Nephron progenitor cell (in vitro differentiated cells): ENCODE measurements at regions not wholly inside any gene's neighbourhood (a gene's known extent, or its start where the extent isn't known, plus 50 kb on each side); places are given as distances from the start of the nearest gene placed in this dataset.

Source experiments
- DNase-seq: peaks from one replicate; pipeline ENCODE4 v3.0.0; 2021
- H3K27ac Mint-ChIP-seq: 2 replicates; pipeline ENCODE4 v1.8.0; 2021; ENCODE audit warnings: mild to moderate bottlenecking, moderate library complexity, mixed read lengths
- H3K27me3 Mint-ChIP-seq: 2 replicates; pipeline ENCODE4 v1.8.0; 2021; ENCODE audit warnings: mild to moderate bottlenecking, low read depth, mixed read lengths; ENCODE audit not compliant: poor library complexity
- H3K36me3 Mint-ChIP-seq: 2 replicates; pipeline ENCODE4 v1.8.0; 2021; ENCODE audit warnings: low read depth, mixed read lengths
- H3K4me1 Mint-ChIP-seq: 2 replicates; pipeline ENCODE4 v1.8.0; 2021; ENCODE audit warnings: mixed read lengths
- H3K4me3 Mint-ChIP-seq: 2 replicates; pipeline ENCODE4 v1.8.0; 2021; ENCODE audit warnings: mild to moderate bottlenecking, moderate library complexity, mixed read lengths
- H3K9me3 Mint-ChIP-seq: 2 replicates; pipeline ENCODE4 v1.8.0; 2021; ENCODE audit warnings: mild to moderate bottlenecking, moderate library complexity, mixed read lengths
- CTCF ChIP-seq: fragments of 200-600 bp; sonication (generic); IDR thresholded peaks from 2 replicates; pipeline ENCODE4 v1.5.0; 2021; ENCODE audit warnings: antibody characterized with exemption

- Mint-ChIP-seq H3K27me3 (peaks cover 42% of the 10 kb centered on the region), H3K4me1 (peaks cover 33% of the 10 kb centered on the region), H3K36me3 (no peaks in the 10 kb centered on the region), H3K27ac (no peak overlapping the region), H3K9me3 (no peaks in the 10 kb centered on the region), H3K4me3 (no peak overlapping the region)
- TF ChIP-seq CTCF, result no peak
- DNase-seq, result no peak
These were observed 248.7 kb downstream of the MN1 start for GRCh38 chr22:27552863-27553262.

GRCh38 chr22:27554106-27554811 lies 247.3 kb downstream of the MN1 start:
- Mint-ChIP-seq H3K4me3 (no peak overlapping the region), H3K4me1 (peaks cover 29% of the 10 kb centered on the region), H3K9me3 (no peaks in the 10 kb centered on the region), H3K36me3 (no peaks in the 10 kb centered on the region), H3K27ac (no peak overlapping the region), H3K27me3 (peaks cover 50% of the 10 kb centered on the region)
- no peak for TF ChIP-seq CTCF
- no peak for DNase-seq

DNA sequence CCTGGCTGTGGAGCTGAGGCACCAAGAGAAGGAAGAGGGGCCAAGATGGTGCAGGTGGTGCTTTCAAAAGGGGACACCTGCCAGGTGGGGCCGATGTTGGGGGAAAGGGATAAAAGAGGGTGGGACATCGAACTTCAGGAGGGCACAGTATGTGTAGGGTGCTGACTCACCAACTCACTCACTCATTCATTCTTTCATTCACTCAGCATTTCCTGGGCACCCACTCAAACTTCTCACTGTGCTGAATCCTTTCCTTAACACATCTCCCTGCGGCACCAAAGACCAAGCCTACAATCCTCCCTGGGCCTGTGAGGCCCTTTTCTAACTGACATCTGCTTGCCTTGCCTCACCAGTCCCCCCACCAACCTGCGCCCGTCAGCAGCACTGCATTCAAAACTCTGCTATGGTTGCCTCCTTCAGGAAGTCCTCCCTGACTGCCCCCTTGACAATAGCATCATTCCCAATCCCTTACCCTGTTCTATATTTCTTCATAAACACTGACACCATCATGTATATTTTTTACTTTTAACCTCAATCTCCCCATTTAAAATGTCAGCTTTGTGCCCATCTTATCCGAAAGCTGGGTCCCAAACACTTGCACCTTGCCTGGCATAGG lies 246.6 kb downstream of the MN1 start:
- Mint-ChIP-seq H3K27ac (no peak overlapping the region), H3K9me3 (no peaks in the 10 kb centered on the region), H3K4me1 (peaks cover 26% of the 10 kb centered on the region), H3K27me3 (peaks cover 48% of the 10 kb centered on the region), H3K4me3 (no peak overlapping the region), H3K36me3 (no peaks in the 10 kb centered on the region)
- no peak for TF ChIP-seq CTCF
- DNase-seq, result no peak

- Mint-ChIP-seq H3K9me3 (no peaks in the 10 kb centered on the region), H3K4me3 (no peak overlapping the region), H3K27me3 (peaks cover 45% of the 10 kb centered on the region)
These were observed 245.2 kb downstream of the MN1 start for GRCh38 chr22:27556371-27556770.

GRCh38 chr22:27557286-27558008 lies 244.1 kb downstream of the MN1 start:
- Mint-ChIP-seq H3K9me3 (no peaks in the 10 kb centered on the region), H3K4me1 (peaks cover 26% of the 10 kb centered on the region), H3K27me3 (peaks cover 43% of the 10 kb centered on the region), H3K4me3 (no peak overlapping the region), H3K27ac (no peak overlapping the region), H3K36me3 (no peaks in the 10 kb centered on the region)
- no peak for DNase-seq
- no peak for TF ChIP-seq CTCF

More at GRCh38 chr22:27556371-27556770, 245.2 kb downstream of the MN1 start:
- Mint-ChIP-seq H3K4me1 (peaks cover 25% of the 10 kb centered on the region), H3K27ac (no peak overlapping the region), H3K36me3 (no peaks in the 10 kb centered on the region)
- TF ChIP-seq CTCF, result no peak
- DNase-seq, result no peak
